GM12865 (cell line): ENCODE measurements at regions not wholly inside any gene's neighbourhood (a gene's known extent, or its start where the extent isn't known, plus 50 kb on each side); places are given as distances from the start of the nearest gene placed in this dataset.

Experiments
- DNase-seq: peaks from one replicate; pipeline ENCODE4 v3.0.0; 2010; ENCODE audit warnings: low read depth
- H3K4me3 ChIP-seq: 2 replicates; pipeline ENCODE4 v1.5.1; 2011; ENCODE audit warnings: mild to moderate bottlenecking, low read depth, low read length, control low read depth
- TF ChIP-seq, protein P1 (sequence below): IDR thresholded peaks from 2 replicates; pipeline ENCODE4 v1.5.1; 2011; ENCODE audit warnings: low read length, control low read depth, low read depth, inconsistent platforms; ENCODE audit not compliant: insufficient read depth; ENCODE audit errors: missing control alignments

DNA sequence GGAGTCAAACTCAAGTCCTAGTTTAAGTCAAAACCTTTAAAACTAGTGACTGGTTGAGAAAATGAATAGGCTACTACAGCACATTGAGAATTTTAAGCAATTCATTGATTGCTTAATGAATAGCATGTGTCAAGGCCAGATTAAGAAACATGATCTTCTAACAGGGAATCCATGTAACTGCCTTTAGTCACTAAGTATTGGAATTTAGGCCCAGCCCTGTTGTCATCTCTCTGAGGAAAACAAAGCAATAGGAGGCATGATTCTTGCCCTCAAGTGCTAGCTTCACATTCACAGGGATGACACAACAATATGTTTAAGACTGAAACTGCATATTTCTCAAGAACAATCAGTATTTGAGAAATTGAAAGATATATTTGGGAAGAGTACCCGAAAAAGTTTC is 70.0 kb upstream of the PTGS2 start:
- no peak overlapping the region for H3K4me3 ChIP-seq
- DNase-seq: no peak
- TF ChIP-seq, protein P1, sequence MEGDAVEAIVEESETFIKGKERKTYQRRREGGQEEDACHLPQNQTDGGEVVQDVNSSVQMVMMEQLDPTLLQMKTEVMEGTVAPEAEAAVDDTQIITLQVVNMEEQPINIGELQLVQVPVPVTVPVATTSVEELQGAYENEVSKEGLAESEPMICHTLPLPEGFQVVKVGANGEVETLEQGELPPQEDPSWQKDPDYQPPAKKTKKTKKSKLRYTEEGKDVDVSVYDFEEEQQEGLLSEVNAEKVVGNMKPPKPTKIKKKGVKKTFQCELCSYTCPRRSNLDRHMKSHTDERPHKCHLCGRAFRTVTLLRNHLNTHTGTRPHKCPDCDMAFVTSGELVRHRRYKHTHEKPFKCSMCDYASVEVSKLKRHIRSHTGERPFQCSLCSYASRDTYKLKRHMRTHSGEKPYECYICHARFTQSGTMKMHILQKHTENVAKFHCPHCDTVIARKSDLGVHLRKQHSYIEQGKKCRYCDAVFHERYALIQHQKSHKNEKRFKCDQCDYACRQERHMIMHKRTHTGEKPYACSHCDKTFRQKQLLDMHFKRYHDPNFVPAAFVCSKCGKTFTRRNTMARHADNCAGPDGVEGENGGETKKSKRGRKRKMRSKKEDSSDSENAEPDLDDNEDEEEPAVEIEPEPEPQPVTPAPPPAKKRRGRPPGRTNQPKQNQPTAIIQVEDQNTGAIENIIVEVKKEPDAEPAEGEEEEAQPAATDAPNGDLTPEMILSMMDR: no peak

DNA sequence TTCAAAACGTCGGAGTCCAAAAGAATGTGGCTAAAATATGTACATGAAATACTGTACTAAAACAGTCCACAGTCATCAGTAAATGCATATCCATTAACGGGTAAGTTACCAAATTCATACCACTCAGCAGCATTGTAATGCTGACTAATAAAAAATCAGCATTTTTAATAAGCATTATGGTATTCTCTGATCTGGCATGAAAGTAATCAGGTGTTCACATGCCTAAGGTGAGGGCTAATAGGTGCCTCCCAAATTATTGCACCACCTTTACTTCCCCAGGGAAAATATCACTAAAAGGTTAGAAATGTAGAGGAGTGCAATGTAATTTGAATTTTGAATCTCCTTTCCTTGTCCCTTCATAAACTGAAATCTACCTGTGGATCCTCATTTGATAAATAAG is 69.6 kb upstream of the PTGS2 start:
- no peak overlapping the region for H3K4me3 ChIP-seq
- no peak for DNase-seq
- TF ChIP-seq, protein P1: no peak

DNA sequence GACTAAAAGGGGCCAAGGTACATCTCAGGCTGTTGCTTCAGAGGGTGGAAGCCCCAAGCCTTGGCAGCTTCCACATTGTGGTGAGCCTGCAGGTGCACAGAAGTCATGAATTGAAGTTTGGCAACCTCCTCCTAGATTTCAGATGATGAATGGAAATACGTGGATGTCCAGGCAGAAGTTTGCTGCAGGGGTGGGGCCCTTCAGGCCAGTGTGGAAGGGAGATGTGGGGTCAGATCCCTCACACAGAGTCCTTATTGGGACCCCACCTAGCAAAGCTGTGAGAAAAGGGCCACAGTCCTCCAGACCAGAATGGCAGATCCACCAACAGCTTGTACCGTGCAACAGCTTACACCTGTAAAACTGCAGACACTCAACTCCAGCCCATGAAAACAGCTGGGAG is 67.4 kb upstream of the PTGS2 start:
- no peak overlapping the region for H3K4me3 ChIP-seq
- TF ChIP-seq, protein P1: no peak
- DNase-seq: no peak

DNA sequence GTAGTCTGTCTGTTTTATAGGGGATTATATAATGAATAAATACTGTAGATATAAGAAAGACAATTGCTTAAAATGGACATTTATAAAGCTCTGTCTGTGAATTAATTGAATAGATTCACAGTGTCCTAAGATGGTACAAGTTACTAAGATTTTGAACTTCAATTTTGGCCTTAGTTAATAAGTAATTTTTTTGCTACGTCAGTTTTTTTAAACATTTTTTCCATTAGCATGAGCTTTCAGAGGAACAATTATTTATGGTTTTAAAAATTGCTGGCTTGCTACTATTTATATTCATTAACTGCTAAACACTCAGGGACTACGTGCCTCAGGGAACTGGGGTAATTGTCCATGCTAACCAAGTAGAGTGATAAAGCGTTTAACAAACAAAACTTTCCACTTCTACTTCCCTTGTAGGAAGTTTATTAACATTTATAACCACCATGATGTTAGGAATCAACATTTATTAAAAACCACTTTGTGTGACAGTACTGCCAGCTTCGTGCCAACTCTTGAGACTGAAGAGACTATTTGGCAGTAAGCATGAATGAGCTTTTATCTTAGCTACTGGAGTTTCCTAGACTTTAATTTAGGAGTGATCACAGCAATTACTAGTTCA is 65.4 kb upstream of the PTGS2 start:
- H3K4me3 ChIP-seq: no peak overlapping the region
- TF ChIP-seq, protein P1: no peak
- no peak for DNase-seq

DNA sequence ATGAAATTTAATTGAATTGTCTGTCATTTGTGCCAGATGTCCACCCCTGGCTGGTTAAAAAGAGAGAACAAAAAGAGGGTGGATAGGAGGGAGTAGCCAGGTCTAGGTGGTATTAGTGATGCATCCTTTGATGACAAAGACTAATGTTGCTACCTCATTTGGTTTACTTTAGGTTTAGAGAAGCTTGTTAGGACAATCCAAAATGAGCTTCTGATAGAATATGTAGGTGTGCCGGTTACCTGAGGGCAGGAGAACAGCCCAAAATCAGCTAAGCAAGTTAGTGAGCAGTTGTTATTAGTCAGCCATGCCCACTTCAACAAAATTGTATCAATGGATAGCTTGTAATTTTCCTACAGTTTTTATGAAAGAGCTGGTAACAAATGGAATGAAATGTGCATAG is 61.4 kb upstream of the PTGS2 start:
- DNase-seq: no peak
- TF ChIP-seq, protein P1: no peak
- H3K4me3 ChIP-seq: no peak overlapping the region

DNA sequence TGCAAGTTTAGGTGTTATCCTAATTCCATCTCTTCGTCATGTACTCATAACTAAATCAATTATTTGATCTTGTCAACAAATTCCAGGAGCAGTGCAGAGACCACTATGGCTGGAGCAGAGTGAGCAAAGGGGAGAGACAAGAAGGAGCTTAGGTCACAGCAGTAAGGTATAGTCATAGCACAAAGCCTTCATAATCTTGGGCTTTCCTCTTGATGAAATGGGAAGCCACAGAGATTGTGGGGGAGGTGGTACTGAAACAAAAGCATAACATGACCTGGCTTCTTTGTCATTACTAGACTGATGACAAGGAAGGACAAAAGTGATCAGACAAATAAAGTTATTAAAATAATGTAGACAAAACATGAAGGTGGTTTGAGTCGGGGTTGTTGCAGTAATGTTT is 60.1 kb upstream of the PTGS2 start:
- peak; percentile 42 for DNase-seq
- TF ChIP-seq, protein P1: no peak
- no peak overlapping the region for H3K4me3 ChIP-seq

DNA sequence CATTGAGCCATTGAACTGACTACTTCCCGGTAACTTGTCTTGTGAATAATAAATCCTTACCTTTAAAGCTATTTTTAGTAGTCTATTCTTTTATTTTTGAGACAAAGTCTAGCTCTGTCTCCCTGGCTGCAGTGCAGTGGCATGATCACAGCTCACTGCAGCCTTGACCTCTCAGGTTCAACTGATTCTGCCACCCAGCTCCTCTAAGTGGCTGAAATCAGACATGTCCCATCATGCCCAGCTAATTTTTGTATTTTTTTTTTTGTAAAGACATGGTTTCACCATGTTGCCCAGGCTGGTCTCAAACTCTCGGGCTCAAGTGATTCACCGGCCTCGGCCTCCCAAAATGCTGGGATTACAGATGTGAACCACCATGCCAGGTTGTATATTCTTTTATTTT is 59.3 kb upstream of the PTGS2 start:
- DNase-seq: no peak
- TF ChIP-seq, protein P1: no peak
- no peak overlapping the region for H3K4me3 ChIP-seq
